Esophagus squamous epithelium (tissue), 4 donors: ENCODE measurements at regions not wholly inside any gene's neighbourhood (a gene's known extent, or its start where the extent isn't known, plus 50 kb on each side); places are given as distances from the start of the nearest gene placed in this dataset.

Experiments used
- CTCF ChIP-seq, 6 experiments: fragments of 450-650 bp in 4 of 6; fragments of 200-600 bp in 2 of 6; sonication (generic) in 2 of 6; IDR thresholded peaks; one replicate each; pipeline ENCODE4 v1.5.1; 2016 to 2019; ENCODE audit warnings: antibody characterized with exemption in 6 of 6, mild to moderate bottlenecking in 4 of 6, moderate library complexity in 4 of 6
- POLR2A ChIP-seq, 4 donors: fragments of 450-650 bp; IDR thresholded peaks; one replicate each; pipeline ENCODE4 v1.6.1; 2017; ENCODE audit warnings: antibody characterized with exemption in 4 of 4, mild to moderate bottlenecking in 4 of 4, moderate library complexity in 3 of 4

GRCh38 chr10:76727038-76727437, 910.6 kb downstream of the KCNMA1 start:
- TF ChIP-seq CTCF (IDR thresholded peaks at IDR 0.05) (no peak), POLR2A (IDR thresholded peaks at IDR 0.05) (no peak)
